Gastrocnemius medialis (tissue), 4 donors: ENCODE measurements at regions not wholly inside any gene's neighbourhood (a gene's known extent, or its start where the extent isn't known, plus 50 kb on each side); places are given as distances from the start of the nearest gene placed in this dataset.

ENCODE experiments used
- CTCF ChIP-seq, 5 experiments: fragments of 450-650 bp in 3 of 5; fragments of 200-600 bp in 2 of 5; sonication (generic) in 2 of 5; IDR thresholded peaks in 4 of 5; conservative IDR thresholded peaks in 1 of 5; 1 replicate in 4 of 5; 2 replicates in 1 of 5; pipeline ENCODE4 v1.5.1; 2016 to 2019; ENCODE audit warnings: antibody characterized with exemption in 5 of 5, mild to moderate bottlenecking in 3 of 5, moderate library complexity in 3 of 5
- POLR2A ChIP-seq, 2 donors: fragments of 450-650 bp; IDR thresholded peaks; one replicate each; pipeline ENCODE4 v1.6.1; 2017; ENCODE audit warnings: antibody characterized with exemption in 2 of 2, mild to moderate bottlenecking in 2 of 2, moderate library complexity in 2 of 2

GRCh38 chr2:236636261-236636660 is 66.6 kb downstream of the ACKR3 start:
- TF ChIP-seq CTCF (IDR thresholded peaks at IDR 0.05 in 4 of 5, conservative IDR thresholded peaks at IDR 0.05 in 1 of 5) (no peak), POLR2A (IDR thresholded peaks at IDR 0.05) (no peak)
